Gastrocnemius medialis (tissue), 4 donors: ENCODE measurements at regions not wholly inside any gene's neighbourhood (a gene's known extent, or its start where the extent isn't known, plus 50 kb on each side); places are given as distances from the start of the nearest gene placed in this dataset.

ENCODE experiments used
- POLR2A ChIP-seq, 2 donors: fragments of 450-650 bp; IDR thresholded peaks; one replicate each; pipeline ENCODE4 v1.6.1; 2017; ENCODE audit warnings: antibody characterized with exemption in 2 of 2, mild to moderate bottlenecking in 2 of 2, moderate library complexity in 2 of 2
- TF ChIP-seq, protein P1 (sequence below), 5 experiments: fragments of 450-650 bp in 3 of 5; fragments of 200-600 bp in 2 of 5; sonication (generic) in 2 of 5; IDR thresholded peaks in 4 of 5; conservative IDR thresholded peaks in 1 of 5; 1 replicate in 4 of 5; 2 replicates in 1 of 5; pipeline ENCODE4 v1.5.1; 2016 to 2019; ENCODE audit warnings: antibody characterized with exemption in 5 of 5, mild to moderate bottlenecking in 3 of 5, moderate library complexity in 3 of 5

DNA sequence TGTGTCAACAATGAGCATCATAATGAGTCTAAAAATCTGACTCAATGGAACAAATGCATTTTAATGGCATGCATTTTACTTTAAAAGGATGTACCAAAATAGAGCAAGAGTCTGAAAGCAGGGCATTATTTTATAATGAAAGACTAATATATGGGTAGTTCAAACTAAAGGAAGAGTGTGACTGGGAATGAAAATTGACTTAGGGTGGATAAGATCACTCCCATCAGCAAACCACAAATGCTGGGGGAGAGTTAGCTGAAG lies 114.7 kb downstream of the SOX4 start:
- TF ChIP-seq, protein P1, sequence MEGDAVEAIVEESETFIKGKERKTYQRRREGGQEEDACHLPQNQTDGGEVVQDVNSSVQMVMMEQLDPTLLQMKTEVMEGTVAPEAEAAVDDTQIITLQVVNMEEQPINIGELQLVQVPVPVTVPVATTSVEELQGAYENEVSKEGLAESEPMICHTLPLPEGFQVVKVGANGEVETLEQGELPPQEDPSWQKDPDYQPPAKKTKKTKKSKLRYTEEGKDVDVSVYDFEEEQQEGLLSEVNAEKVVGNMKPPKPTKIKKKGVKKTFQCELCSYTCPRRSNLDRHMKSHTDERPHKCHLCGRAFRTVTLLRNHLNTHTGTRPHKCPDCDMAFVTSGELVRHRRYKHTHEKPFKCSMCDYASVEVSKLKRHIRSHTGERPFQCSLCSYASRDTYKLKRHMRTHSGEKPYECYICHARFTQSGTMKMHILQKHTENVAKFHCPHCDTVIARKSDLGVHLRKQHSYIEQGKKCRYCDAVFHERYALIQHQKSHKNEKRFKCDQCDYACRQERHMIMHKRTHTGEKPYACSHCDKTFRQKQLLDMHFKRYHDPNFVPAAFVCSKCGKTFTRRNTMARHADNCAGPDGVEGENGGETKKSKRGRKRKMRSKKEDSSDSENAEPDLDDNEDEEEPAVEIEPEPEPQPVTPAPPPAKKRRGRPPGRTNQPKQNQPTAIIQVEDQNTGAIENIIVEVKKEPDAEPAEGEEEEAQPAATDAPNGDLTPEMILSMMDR (IDR thresholded peaks at IDR 0.05 in 4 of 5, conservative IDR thresholded peaks at IDR 0.05 in 1 of 5): no peak
- no peak for TF ChIP-seq POLR2A (IDR thresholded peaks at IDR 0.05)
